NOMO-1 (cell line): ENCODE measurements at regions not wholly inside any gene's neighbourhood (a gene's known extent, or its start where the extent isn't known, plus 50 kb on each side); places are given as distances from the start of the nearest gene placed in this dataset.
"Not testable (repeated sequence)": the region's sequence is repeated elsewhere in the genome, so short reads cannot be mapped to it uniquely, and the experiment has no call there.

Source experiments
- DNase-seq, 2 experiments: peaks; one replicate each; lab custom pipeline; 2025; ENCODE audit not compliant: unreplicated experiment in 2 of 2; lab: John Stamatoyannopoulos, UW

- DNase-seq = no peak
Measured at GRCh38 chr5:1654786-1655495, 131.2 kb upstream of the LPCAT1 start.

DNA sequence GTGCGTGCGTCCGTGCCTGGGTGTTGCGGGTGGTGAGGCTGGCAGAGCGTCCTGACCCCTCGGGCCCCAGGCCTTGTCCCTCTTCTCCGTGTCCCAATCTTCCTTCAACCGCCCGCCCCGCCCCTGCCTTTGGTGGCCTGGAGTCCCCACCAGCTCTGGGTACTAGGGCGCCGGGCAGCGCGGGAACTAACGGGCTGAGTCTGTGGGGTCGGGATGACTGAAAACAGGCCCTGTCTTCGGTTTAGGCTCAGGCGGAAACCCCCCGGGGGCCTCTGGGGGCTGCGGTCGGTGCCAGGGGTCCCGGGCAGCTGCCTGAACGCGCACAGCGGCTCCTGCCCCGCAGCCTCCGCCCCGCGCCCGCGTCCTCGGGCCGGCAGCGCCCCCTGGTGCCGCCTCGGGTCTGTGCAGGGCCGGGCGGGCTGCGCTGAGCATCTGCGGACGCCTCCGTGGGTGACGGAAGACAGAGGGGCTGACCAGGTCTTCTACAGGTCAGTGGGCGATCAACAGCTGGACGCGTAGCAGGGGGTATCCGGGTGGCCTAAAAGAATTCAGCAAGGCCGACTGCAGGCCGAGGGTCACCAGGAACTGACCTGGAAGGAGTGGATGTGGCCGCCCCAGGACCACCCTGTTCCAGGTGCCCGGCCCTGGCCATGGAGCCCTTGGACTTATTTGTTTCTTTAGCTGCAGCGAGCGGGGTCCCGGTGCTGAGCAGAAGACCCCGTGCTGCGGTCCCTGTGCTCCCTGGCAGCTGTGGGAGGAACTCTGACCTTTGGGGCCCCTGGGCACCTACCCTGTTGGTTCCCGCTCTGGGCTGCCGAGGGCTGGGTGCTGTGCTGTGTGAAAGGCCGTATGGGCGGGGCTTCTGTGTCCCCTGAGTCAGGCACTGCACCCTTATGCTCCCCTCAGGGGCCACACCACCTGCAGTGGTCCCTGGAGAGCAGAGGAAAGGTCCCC lies 130.2 kb upstream of the LPCAT1 start:
- DNase-seq = peak; percentile 20

DNA sequence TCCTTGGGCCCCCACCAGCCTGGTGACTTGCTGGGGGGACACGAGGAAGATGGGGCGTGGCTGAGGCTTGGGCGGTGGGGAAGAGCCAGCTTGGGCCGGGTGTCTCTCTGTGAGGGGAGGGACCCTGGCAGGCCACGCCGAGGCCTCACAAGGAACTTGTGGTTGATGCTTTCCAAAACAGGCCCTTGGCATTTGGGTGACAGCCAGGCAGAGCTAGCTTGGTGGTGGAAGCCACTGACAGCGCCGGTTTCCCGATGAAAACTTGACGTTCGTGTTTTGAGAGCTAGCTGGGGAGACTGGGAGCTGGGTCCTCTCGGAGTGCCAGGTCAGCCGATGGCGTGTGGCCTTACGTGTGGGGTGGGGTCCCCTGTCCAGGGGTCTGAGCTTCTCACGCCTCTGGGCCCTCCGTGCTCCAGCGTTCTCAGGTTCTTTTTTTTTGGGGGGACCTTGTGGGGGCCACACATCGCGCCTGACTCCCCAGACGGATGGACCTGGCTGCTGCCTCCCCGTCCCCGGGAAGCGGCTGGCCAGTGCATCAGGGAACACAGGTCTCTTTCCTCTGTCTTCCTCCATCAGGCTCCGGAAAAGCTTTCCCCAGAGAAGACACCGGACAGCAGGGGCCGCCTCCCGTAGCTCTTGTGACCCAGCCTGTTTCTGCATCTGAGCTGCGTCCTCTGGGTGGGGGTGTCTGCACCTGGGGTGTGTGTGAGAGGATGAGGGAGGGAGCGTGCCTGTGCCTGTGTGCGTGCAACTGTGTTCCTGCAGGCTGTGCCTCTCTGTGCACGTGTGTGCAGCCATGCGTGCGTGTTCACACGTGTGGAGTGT lies 129.3 kb upstream of the LPCAT1 start:
- peak in 1 of 2 experiments; percentile 33 for DNase-seq

GRCh38 chr5:1651971-1652872 lies 128.5 kb upstream of the LPCAT1 start:
- no peak for DNase-seq

- DNase-seq = no peak
Measured at GRCh38 chr5:1651250-1651649, 127.5 kb upstream of the LPCAT1 start.

- no peak for DNase-seq
Measured at GRCh38 chr5:1649554-1649953, 125.8 kb upstream of the LPCAT1 start.

GRCh38 chr5:1648806-1649205 lies 125.0 kb upstream of the LPCAT1 start:
- no peak for DNase-seq

- DNase-seq = no peak
Measured at GRCh38 chr5:1647580-1647979, 123.8 kb upstream of the LPCAT1 start.

- peak; percentile 84 to 87 for DNase-seq
Measured at GRCh38 chr5:1644810-1645571, 121.2 kb upstream of the LPCAT1 start.

DNA sequence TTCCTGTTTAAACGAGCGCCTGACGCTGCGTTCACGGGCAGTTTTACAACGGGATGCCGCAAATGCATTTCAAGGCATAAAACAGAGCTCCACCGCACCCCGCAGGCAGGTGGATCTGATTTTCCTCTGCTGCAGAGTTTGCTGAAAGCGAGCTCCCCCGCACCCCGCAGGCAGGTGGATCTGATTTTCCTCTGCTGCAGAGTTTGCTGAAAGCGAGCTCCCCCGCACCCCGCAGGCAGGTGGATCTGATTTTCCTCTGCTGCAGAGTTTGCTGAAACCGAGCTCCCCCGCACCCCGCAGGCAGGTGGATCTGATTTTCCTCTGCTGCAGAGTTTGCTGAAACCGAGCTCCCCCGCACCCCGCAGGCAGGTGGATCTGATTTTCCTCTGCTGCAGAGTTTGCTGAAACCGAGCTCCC lies 120.6 kb upstream of the LPCAT1 start:
- not testable (repeated sequence) for DNase-seq

DNA sequence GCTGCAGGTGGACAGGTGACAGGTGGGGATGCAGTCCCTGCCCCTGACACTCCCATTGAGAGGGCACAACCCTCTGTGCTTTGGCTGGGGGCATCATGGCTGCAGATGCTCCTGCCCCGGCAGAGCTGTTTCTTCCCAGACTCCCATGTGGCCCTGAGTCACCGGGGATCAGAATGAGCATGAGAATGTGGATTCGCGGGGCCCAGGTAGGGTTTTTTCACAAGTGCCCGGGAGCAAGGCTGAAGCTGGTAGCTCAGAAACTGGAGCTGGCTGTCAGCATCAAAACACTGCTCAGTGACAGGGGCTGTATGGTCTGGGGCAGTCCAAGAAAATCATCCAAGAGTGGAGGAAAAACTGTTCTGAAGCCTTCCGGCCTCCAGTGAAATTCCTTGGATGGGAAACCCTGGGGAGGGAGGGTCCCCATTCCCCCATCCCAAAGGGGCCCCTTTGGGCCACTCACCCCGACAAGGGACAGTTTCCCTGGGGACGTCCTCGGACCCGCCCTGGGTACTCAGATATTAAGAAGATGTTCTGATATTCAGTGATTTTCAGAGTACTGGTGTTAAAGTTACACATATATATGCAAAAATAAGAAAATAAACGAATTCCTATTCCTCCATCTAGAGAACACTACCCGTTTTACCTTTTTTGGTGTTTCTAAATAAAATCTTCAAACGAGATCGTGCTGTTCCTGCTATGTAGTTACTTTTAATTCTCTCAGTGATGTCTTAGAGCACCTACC lies 120.1 kb upstream of the LPCAT1 start:
- DNase-seq = no peak

GRCh38 chr5:1642621-1643061 lies 118.9 kb upstream of the LPCAT1 start:
- DNase-seq = no peak

GRCh38 chr5:1642221-1642620 lies 118.5 kb upstream of the LPCAT1 start:
- no peak for DNase-seq

- peak; percentile 90 to 99 for DNase-seq
Measured at GRCh38 chr5:1641560-1642166, 117.9 kb upstream of the LPCAT1 start.

DNA sequence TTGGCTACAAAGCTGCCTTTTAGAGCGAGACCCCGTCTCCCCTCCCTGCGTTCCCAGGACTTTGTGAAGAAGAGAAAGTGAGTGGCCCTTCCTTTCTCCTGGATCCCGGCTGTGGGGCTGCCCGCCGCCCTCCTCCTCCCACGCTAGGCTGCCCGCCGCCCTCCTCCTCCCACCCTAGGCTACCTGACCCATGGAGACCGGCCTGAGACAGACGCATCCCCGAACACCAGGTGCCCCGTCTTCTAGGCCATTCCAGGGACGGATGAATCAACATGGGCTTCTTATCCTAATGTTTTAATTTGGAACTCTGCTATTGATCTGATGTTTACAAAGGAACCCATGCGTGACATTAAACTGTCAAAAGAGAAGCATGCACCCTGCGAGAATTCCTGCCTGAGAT lies 117.3 kb upstream of the LPCAT1 start:
- DNase-seq = no peak

DNA sequence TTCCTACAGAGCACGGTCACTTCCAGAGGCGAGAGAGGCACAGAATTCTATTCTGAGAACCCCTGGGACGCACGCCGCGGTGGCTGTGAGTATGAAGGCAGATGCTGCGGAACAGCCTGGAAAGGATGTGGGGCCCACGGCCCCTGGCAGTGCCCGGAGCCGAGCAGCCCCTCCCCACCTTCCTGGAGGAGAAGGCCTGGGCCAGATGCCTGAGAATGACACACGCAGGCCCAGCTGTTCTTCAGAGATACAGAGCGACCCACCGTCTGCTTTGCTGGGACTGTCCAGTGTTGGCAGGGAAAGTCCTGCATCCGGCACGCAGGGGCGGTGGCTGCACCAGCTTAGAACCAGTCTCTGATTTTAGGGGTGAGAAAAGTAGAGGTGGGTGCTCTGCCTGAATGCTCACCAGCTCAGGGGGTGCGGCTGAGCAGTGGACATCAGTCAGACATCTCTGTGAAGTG lies 116.7 kb upstream of the LPCAT1 start:
- DNase-seq = no peak

- DNase-seq = no peak
Measured at GRCh38 chr5:1639757-1640156, 116.0 kb upstream of the LPCAT1 start.
